ENCODE measurements at regions not wholly inside any gene's neighbourhood (a gene's known extent, or its start where the extent isn't known, plus 50 kb on each side); places are given as distances from the start of the nearest gene placed in this dataset.

GRCh38 chr2:217695033-217695520, 307.7 kb downstream of the TNS1 start:
- Histone ChIP-seq H3K27me3 (ENCODE audit: control insufficient read depth, insufficient read depth, low read length) (no peaks in the 10 kb centered on the region), H3K4me3 (ENCODE audit: low read depth in 2 of 2, low read length in 2 of 2) (no peak overlapping the region), H3K9me3 (ENCODE audit: control insufficient read depth, insufficient read depth, low read depth, low read length) (no peaks in the 10 kb centered on the region), H3K4me1 (ENCODE audit: control insufficient read depth, insufficient read depth, low read length) (no peaks in the 10 kb centered on the region), H3K27ac (ENCODE audit: low read length) (no peak overlapping the region), H3K36me3 (ENCODE audit: control insufficient read depth, insufficient read depth, low read length) (no peaks in the 10 kb centered on the region)
- intact Hi-C loops (cut with micrococcal nuclease; ENCODE audit: unreplicated experiment) (no loop called here), in situ Hi-C loops (cut with HindIII; ENCODE audit: low pct_unique_long_range_greater_than_20kb, low sequenced_read_pairs) (no loop called here)
- DNase-seq (ENCODE audit: low read depth, low spot score) (no peak), ATAC-seq (no peak)
- no TSS peak for BruUV-seq (replicated peaks)
- TF ChIP-seq POLR2AphosphoS5 (IDR thresholded peaks at IDR 0.05; ENCODE audit: low read depth, low read length), result no peak
- no peak for TF ChIP-seq REST (IDR thresholded peaks at IDR 0.05; ENCODE audit: insufficient read depth in 1 of 2, low read depth in 2 of 2, low read length in 1 of 2)
- no peak for TF ChIP-seq SIN3A (IDR thresholded peaks at IDR 0.05; ENCODE audit: borderline replicate concordance, insufficient read depth, low read depth, low read length)
- TF ChIP-seq TCF7L2 (IDR thresholded peaks at IDR 0.05; ENCODE audit: low read depth, low read length), result no peak
- ChIA-PET CTCF (no interaction called here), POLR2A (no interaction called here)

DNA sequence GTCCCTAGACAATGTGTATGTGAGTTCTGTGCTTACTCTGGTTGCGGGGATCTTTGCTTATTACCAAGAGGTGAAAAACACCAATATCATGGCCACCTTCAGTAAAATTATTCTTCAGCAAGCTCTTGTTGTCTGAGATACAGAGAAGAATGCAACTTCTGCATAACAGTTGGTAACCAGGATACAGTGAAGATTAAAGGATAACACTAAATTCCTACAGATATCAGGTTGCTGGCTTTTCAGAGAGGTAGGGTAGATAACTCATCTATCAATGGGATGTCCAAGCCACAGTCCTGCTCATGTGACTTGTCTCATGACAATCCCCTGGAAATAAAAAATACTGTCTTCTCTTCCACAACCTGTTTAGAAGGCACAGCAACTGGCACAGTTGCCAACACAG, 308.5 kb downstream of the TNS1 start:
- Histone ChIP-seq H3K36me3 (ENCODE audit: control insufficient read depth, insufficient read depth, low read length) (no peaks in the 10 kb centered on the region), H3K27ac (ENCODE audit: low read length) (no peak overlapping the region), H3K27me3 (ENCODE audit: control insufficient read depth, insufficient read depth, low read length) (no peaks in the 10 kb centered on the region), H3K4me3 (ENCODE audit: low read depth in 2 of 2, low read length in 2 of 2) (no peak overlapping the region), H3K9me3 (ENCODE audit: control insufficient read depth, insufficient read depth, low read depth, low read length) (no peaks in the 10 kb centered on the region), H3K4me1 (ENCODE audit: control insufficient read depth, insufficient read depth, low read length) (no peaks in the 10 kb centered on the region)
- ATAC-seq (no peak), DNase-seq (ENCODE audit: low read depth, low spot score) (no peak)
- ChIA-PET POLR2A (no interaction called here), CTCF (no interaction called here)
- no peak for TF ChIP-seq REST (IDR thresholded peaks at IDR 0.05; ENCODE audit: insufficient read depth in 1 of 2, low read depth in 2 of 2, low read length in 1 of 2)
- no peak for TF ChIP-seq POLR2AphosphoS5 (IDR thresholded peaks at IDR 0.05; ENCODE audit: low read depth, low read length)
- no peak for TF ChIP-seq TCF7L2 (IDR thresholded peaks at IDR 0.05; ENCODE audit: low read depth, low read length)
- no peak for TF ChIP-seq SIN3A (IDR thresholded peaks at IDR 0.05; ENCODE audit: borderline replicate concordance, insufficient read depth, low read depth, low read length)
- TF ChIP-seq CTCF (IDR thresholded peaks at IDR 0.05), result no peak
- intact Hi-C loops (cut with micrococcal nuclease; ENCODE audit: unreplicated experiment), result no loop called here
- in situ Hi-C loops (cut with HindIII; ENCODE audit: low pct_unique_long_range_greater_than_20kb, low sequenced_read_pairs), result no loop called here
- BruUV-seq (replicated peaks), result no TSS peak

Data from Panc1 (cell line).